ENCODE measurements at regions not wholly inside any gene's neighbourhood (a gene's known extent, or its start where the extent isn't known, plus 50 kb on each side); places are given as distances from the start of the nearest gene placed in this dataset.
"Not testable (repeated sequence)": the region's sequence is repeated elsewhere in the genome, so short reads cannot be mapped to it uniquely, and the experiment has no call there.

DNA sequence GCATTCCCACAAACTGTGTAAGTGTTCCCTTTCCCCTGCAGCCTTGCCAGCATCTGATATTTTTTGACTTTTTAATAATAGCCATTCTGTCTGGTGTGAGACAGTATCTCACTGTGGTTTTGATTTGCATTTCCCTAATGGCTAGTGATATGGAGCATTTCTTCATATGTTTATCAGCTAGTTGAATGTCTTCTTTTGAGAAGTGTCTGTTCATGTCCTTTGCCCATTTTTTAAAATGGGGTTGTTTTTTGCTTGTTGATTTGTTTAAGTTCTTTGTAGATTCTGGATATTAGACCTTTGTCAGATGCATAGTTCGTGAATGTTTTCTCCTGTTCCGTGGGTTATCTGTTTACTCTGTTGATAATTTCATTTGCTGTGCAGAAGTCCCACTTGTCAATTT lies 492.8 kb downstream of the JRKL start:
- not testable (repeated sequence) for H3K4me3 ChIP-seq; H3F3A ChIP-seq (replicated peaks; ENCODE audit: low read depth); H4K20me1 ChIP-seq (replicated peaks; ENCODE audit: insufficient read depth); H3K27ac ChIP-seq (ENCODE audit: low read depth); H3K4me3 Mint-ChIP-seq; H3K36me3 ChIP-seq (ENCODE audit: insufficient read depth); H3K4me1 Mint-ChIP-seq; H2AFZ ChIP-seq; H3K27me3 ChIP-seq (ENCODE audit: insufficient read depth); ATAC-seq; H3K27ac Mint-ChIP-seq; H3K79me2 ChIP-seq (replicated peaks; ENCODE audit: insufficient read depth); H3K4me1 ChIP-seq (ENCODE audit: insufficient read depth); H3K36me3 Mint-ChIP-seq (ENCODE audit: low read depth); H3K4me2 ChIP-seq; DNase-seq (ENCODE audit: low spot score); H3K9me2 ChIP-seq (ENCODE audit: insufficient read depth); H3K27me3 Mint-ChIP-seq (ENCODE audit: insufficient read depth, low read depth, poor library complexity)
- peaks cover 10% of the 10 kb centered on the region; the same call in 2 of the 3 replicates for H3K9me3 Mint-ChIP-seq

GRCh38 chr11:96885405-96885804 lies 495.6 kb downstream of the JRKL start:
- H3K27me3 Mint-ChIP-seq (ENCODE audit: insufficient read depth, low read depth, poor library complexity): no peaks in the 10 kb centered on the region
- ATAC-seq: no peak

More at GRCh38 chr11:96885405-96885804, 495.6 kb downstream of the JRKL start:
- no peaks in the 10 kb centered on the region for H3K9me3 Mint-ChIP-seq
- H3K9me2 ChIP-seq (ENCODE audit: insufficient read depth): no peaks in the 10 kb centered on the region
- no peak overlapping the region for H3K4me3 Mint-ChIP-seq
- no peaks in the 10 kb centered on the region for H3F3A ChIP-seq (replicated peaks; ENCODE audit: low read depth)
- H3K36me3 Mint-ChIP-seq (ENCODE audit: low read depth): no peaks in the 10 kb centered on the region
- H3K4me3 ChIP-seq: no peak overlapping the region
- H4K20me1 ChIP-seq (replicated peaks; ENCODE audit: insufficient read depth): no peaks in the 10 kb centered on the region
- H3K27ac ChIP-seq (ENCODE audit: low read depth): no peak overlapping the region
- H3K4me1 ChIP-seq (ENCODE audit: insufficient read depth): no peaks in the 10 kb centered on the region
- H3K4me2 ChIP-seq: no peak overlapping the region
- H3K4me1 Mint-ChIP-seq: no peaks in the 10 kb centered on the region
- no peak for TF ChIP-seq POLR2AphosphoS5 (IDR thresholded peaks at IDR 0.05; ENCODE audit: low read depth)
- no peak for TF ChIP-seq EZH2phosphoT487 (IDR thresholded peaks at IDR 0.05; ENCODE audit: unreplicated experiment)
- TF ChIP-seq EZH2 (IDR thresholded peaks at IDR 0.05; ENCODE audit: low read depth, unreplicated experiment): no peak
- TF ChIP-seq, protein P1, sequence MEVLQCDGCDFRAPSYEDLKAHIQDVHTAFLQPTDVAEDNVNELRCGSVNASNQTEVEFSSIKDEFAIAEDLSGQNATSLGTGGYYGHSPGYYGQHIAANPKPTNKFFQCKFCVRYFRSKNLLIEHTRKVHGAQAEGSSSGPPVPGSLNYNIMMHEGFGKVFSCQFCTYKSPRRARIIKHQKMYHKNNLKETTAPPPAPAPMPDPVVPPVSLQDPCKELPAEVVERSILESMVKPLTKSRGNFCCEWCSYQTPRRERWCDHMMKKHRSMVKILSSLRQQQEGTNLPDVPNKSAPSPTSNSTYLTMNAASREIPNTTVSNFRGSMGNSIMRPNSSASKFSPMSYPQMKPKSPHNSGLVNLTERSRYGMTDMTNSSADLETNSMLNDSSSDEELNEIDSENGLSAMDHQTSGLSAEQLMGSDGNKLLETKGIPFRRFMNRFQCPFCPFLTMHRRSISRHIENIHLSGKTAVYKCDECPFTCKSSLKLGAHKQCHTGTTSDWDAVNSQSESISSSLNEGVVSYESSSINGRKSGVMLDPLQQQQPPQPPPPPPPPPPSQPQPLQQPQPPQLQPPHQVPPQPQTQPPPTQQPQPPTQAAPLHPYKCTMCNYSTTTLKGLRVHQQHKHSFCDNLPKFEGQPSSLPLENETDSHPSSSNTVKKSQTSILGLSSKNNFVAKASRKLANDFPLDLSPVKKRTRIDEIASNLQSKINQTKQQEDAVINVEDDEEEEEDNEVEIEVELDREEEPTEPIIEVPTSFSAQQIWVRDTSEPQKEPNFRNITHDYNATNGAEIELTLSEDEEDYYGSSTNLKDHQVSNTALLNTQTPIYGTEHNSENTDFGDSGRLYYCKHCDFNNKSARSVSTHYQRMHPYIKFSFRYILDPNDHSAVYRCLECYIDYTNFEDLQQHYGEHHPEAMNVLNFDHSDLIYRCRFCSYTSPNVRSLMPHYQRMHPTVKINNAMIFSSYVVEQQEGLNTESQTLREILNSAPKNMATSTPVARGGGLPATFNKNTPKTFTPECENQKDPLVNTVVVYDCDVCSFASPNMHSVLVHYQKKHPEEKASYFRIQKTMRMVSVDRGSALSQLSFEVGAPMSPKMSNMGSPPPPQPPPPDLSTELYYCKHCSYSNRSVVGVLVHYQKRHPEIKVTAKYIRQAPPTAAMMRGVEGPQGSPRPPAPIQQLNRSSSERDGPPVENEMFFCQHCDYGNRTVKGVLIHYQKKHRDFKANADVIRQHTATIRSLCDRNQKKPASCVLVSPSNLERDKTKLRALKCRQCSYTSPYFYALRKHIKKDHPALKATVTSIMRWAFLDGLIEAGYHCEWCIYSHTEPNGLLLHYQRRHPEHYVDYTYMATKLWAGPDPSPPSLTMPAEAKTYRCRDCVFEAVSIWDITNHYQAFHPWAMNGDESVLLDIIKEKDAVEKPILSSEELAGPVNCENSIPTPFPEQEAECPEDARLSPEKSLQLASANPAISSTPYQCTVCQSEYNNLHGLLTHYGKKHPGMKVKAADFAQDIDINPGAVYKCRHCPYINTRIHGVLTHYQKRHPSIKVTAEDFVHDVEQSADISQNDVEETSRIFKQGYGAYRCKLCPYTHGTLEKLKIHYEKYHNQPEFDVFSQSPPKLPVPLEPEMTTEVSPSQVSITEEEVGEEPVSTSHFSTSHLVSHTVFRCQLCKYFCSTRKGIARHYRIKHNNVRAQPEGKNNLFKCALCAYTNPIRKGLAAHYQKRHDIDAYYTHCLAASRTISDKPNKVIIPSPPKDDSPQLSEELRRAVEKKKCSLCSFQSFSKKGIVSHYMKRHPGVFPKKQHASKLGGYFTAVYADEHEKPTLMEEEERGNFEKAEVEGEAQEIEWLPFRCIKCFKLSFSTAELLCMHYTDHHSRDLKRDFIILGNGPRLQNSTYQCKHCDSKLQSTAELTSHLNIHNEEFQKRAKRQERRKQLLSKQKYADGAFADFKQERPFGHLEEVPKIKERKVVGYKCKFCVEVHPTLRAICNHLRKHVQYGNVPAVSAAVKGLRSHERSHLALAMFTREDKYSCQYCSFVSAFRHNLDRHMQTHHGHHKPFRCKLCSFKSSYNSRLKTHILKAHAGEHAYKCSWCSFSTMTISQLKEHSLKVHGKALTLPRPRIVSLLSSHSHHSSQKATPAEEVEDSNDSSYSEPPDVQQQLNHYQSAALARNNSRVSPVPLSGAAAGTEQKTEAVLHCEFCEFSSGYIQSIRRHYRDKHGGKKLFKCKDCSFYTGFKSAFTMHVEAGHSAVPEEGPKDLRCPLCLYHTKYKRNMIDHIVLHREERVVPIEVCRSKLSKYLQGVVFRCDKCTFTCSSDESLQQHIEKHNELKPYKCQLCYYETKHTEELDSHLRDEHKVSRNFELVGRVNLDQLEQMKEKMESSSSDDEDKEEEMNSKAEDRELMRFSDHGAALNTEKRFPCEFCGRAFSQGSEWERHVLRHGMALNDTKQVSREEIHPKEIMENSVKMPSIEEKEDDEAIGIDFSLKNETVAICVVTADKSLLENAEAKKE (CRISPR knock-in tag; IDR thresholded peaks at IDR 0.05): no peak
- TF ChIP-seq NANOG (IDR thresholded peaks at IDR 0.05; ENCODE audit: borderline replicate concordance): no peak
- TF ChIP-seq CTCF (conservative IDR thresholded peaks at IDR 0.05; ENCODE audit: low read depth in 2 of 2): no peak
- TF ChIP-seq CREB1 (CRISPR knock-in tag; IDR thresholded peaks at IDR 0.05; ENCODE audit: low read depth): no peak
- no peak for TF ChIP-seq ETS1 (IDR thresholded peaks at IDR 0.05)
- no peak for TF ChIP-seq REST (IDR thresholded peaks at IDR 0.05; ENCODE audit: unreplicated experiment)
- H3K27me3 ChIP-seq (ENCODE audit: insufficient read depth): no peaks in the 10 kb centered on the region
- no peak for DNase-seq (ENCODE audit: low spot score)
- no peak overlapping the region for H3K27ac Mint-ChIP-seq
- H2AFZ ChIP-seq: no peak overlapping the region
- H3K79me2 ChIP-seq (replicated peaks; ENCODE audit: insufficient read depth): no peaks in the 10 kb centered on the region
- H3K36me3 ChIP-seq (ENCODE audit: insufficient read depth): no peaks in the 10 kb centered on the region

Data from GM23338 (cell line).